K562 (cell line): ENCODE measurements at regions not wholly inside any gene's neighbourhood (a gene's known extent, or its start where the extent isn't known, plus 50 kb on each side); places are given as distances from the start of the nearest gene placed in this dataset.

Experiments used
- ATAC-seq: fragments of 200-7000 bp; cut with Tn5 transposase; 3 replicates; pipeline ENCODE4 v1.9.1; 2020; ENCODE audit warnings: moderate library complexity
- BruUV-seq: library from RNA; stranded (reverse); fragments of 400-500 nt; replicated peaks from 2 replicates; lab custom pipeline; 2021; lab: Mats Ljungman, UMichigan
- CTCF ChIA-PET: fragments of 300-600 bp; formaldehyde crosslinking; extraction: SDS; loops from one replicate; lab custom pipeline; 2021; ENCODE audit warnings: low intra/inter-chr PET ratio; lab: Yijun Ruan, JAX
- POLR2A ChIA-PET: fragments of 300-600, 350-650 bp; sonication (Branson Sonifier 250); formaldehyde crosslinking; extraction: SDS; loops from one replicate; lab custom pipeline; 2021; ENCODE audit warnings: antibody characterized with exemption, inconsistent platforms; lab: Yijun Ruan, JAX
- DNase-seq, 4 experiments: peaks; one replicate each; pipeline versions ENCODE4 v3.0.0 to v3.0.0-alpha.2; 2011 to 2018; ENCODE audit warnings: low spot score in 3 of 4, mixed read lengths in 3 of 4; ENCODE audit errors: extremely low read depth in 1 of 4
- FAIRE-seq: peaks from 2 replicates; lab custom pipeline; 2011; peaks lifted over from hg19 to GRCh38; lab: Jason Lieb, UNC
- H2AFZ ChIP-seq: 2 replicates; pipeline ENCODE4 v1.6.0; 2011; ENCODE audit warnings: low read depth, low read length, control low read depth, inconsistent platforms
- H3K27ac ChIP-seq: fragments of 200-600 bp; 3 replicates; pipeline ENCODE4 v1.8.0; 2011; ENCODE audit warnings: low read depth, mild to moderate bottlenecking, control low read depth, inconsistent platforms, low read length, moderate library complexity, mixed read lengths; ENCODE audit errors: extremely low read depth
- H3K27me3 ChIP-seq, 2 experiments: fragments of 300-600 bp in 1 of 2; 2 replicates in 1 of 2; 3 replicates in 1 of 2; pipeline versions ENCODE4 v1.6.0 to v1.8.0; 2011; ENCODE audit warnings: inconsistent platforms in 2 of 2, low read length in 2 of 2, mild to moderate bottlenecking in 1 of 2, mixed read lengths in 1 of 2, moderate library complexity in 1 of 2; ENCODE audit not compliant: control insufficient read depth in 2 of 2, insufficient read depth in 2 of 2
- H3K36me3 ChIP-seq: fragments of 300-600 bp; 3 replicates; pipeline ENCODE4 v1.8.0; 2011; ENCODE audit warnings: mild to moderate bottlenecking, low read length, inconsistent platforms; ENCODE audit not compliant: control insufficient read depth, insufficient read depth
- H3K4me1 ChIP-seq, 2 experiments: fragments of 200-600 bp in 1 of 2; replicated peaks in 1 of 2; 2 replicates in 1 of 2; 3 replicates in 1 of 2; pipeline versions ENCODE4 v1.5.1 to v1.8.0; 2011; ENCODE audit warnings: inconsistent platforms in 2 of 2, low read length in 2 of 2, mild to moderate bottlenecking in 1 of 2, mixed read lengths in 1 of 2, moderate library complexity in 1 of 2; ENCODE audit not compliant: control insufficient read depth in 2 of 2, insufficient read depth in 2 of 2
- H3K4me2 ChIP-seq: 2 replicates; pipeline ENCODE4 v1.6.1; 2011; ENCODE audit warnings: low read length, control low read depth, inconsistent platforms, mixed read lengths; ENCODE audit not compliant: insufficient read depth
- H3K4me3 ChIP-seq: fragments of 200-600 bp; sonication (generic), shearing (Covaris generic); 2 replicates; pipeline ENCODE4 v1.5.1; 2016; ENCODE audit warnings: control low read depth, inconsistent platforms
- H3K79me2 ChIP-seq: fragments of 200-600 bp; 3 replicates; pipeline ENCODE4 v1.8.0; 2011; ENCODE audit warnings: low read length, inconsistent platforms; ENCODE audit not compliant: control insufficient read depth, insufficient read depth
- H3K9ac ChIP-seq, 2 experiments: 2 replicates each; pipeline versions ENCODE4 v1.6.0 to v1.6.1; 2011; ENCODE audit warnings: low read depth in 2 of 2, low read length in 2 of 2, control low read depth in 1 of 2, inconsistent platforms in 1 of 2, mild to moderate bottlenecking in 1 of 2, mixed read lengths in 1 of 2; ENCODE audit not compliant: insufficient read depth in 1 of 2
- H3K9me1 ChIP-seq: one replicate; pipeline ENCODE4 v1.6.0; 2011; ENCODE audit warnings: inconsistent platforms, mild to moderate bottlenecking, low read length, moderate library complexity; ENCODE audit not compliant: control insufficient read depth, insufficient read depth
- H3K9me3 ChIP-seq: replicated peaks from 2 replicates; pipeline ENCODE4 v1.5.1; 2011; ENCODE audit warnings: low read depth, low read length, inconsistent platforms; ENCODE audit not compliant: control insufficient read depth, insufficient read depth
- H4K20me1 ChIP-seq: replicated peaks from 2 replicates; pipeline ENCODE4 v1.6.1; 2011; ENCODE audit warnings: low read length, inconsistent platforms, mixed read lengths; ENCODE audit not compliant: control insufficient read depth, insufficient read depth
- AFF4 ChIP-seq: sonication (generic); formaldehyde crosslinking; IDR thresholded peaks from 2 replicates; pipeline ENCODE4 v1.8.0; 2023; ENCODE audit warnings: mild to moderate bottlenecking, missing genetic modification reagents
- IFI16 ChIP-seq: fragments of 250-450 bp; sonication (Bioruptor Pico); IDR thresholded peaks from 2 replicates; pipeline ENCODE4 v2.1.2; 2022; ENCODE audit warnings: mild to moderate bottlenecking, inconsistent platforms
- SAFB2 ChIP-seq: fragments of 200-400 bp; formaldehyde crosslinking; IDR thresholded peaks from 2 replicates; pipeline ENCODE4 v1.6.1; 2018; ENCODE audit warnings: borderline replicate concordance, low read length, low read depth, moderate library complexity; ENCODE audit not compliant: severe bottlenecking
- SPI1 ChIP-seq: IDR thresholded peaks from 2 replicates; pipeline ENCODE4 v1.6.1; 2011; ENCODE audit warnings: low read depth, low read length, control low read depth, borderline replicate concordance
- SRSF3 ChIP-seq: fragments of 200-400 bp; formaldehyde crosslinking; IDR thresholded peaks from 2 replicates; pipeline ENCODE4 v1.6.1; 2016; ENCODE audit warnings: mild to moderate bottlenecking, low read length, moderate library complexity; ENCODE audit not compliant: insufficient read depth
- VEZF1 ChIP-seq: fragments of 200-800 bp; sonication (Bioruptor generic); IDR thresholded peaks from 2 replicates; pipeline ENCODE4 v1.6.1; 2017; ENCODE audit warnings: missing genetic modification characterization, missing compliant biosample characterization
- ZBTB5 ChIP-seq: fragments of 450-650 bp; IDR thresholded peaks from 2 replicates; pipeline ENCODE4 v1.6.1; 2017; ENCODE audit warnings: antibody characterized with exemption
- ZC3H11A ChIP-seq: IDR thresholded peaks from 2 replicates; pipeline ENCODE4 v1.6.1; 2012; ENCODE audit warnings: low read depth, low read length, improper control_type of control experiment
- ZNF174 ChIP-seq: fragments of 250-450 bp; sonication (Bioruptor Pico); IDR thresholded peaks from 2 replicates; pipeline ENCODE4 v1.4.0; 2020; ENCODE audit warnings: mild to moderate bottlenecking
- ZNF551 ChIP-seq: fragments of 250-450 bp; sonication (Bioruptor Pico); IDR thresholded peaks from 2 replicates; pipeline ENCODE4 v1.5.0; 2021; ENCODE audit warnings: mild to moderate bottlenecking, moderate library complexity
- WGBS: fragments of 100-300 bp; shearing (Covaris generic); methylation state at CpG from one replicate; pipeline ENCODE4 v1.1.6; 2016; ENCODE audit warnings: low coverage, mixed read lengths; ENCODE audit not compliant: insufficient coverage; ENCODE audit errors: missing lambda C conversion rate; 5-methylcytosine and 5-hydroxymethylcytosine counted together
- in situ Hi-C: fragments of 300-500 bp; cut with MboI; formaldehyde crosslinking; loops from 4 replicates; pipeline ENCODE4 v1.15.0; 2018; ENCODE audit warnings: inconsistent platforms, mixed read lengths
- intact Hi-C: fragments of 100-400 bp; cut with micrococcal nuclease; formaldehyde crosslinking; loops from 2 replicates; pipeline ENCODE4 v1.14.2; 2022

- TF ChIP-seq ZNF551 (CRISPR knock-in tag) (no peak), ZNF174 (CRISPR knock-in tag) (no peak), SRSF3 (no peak), ZBTB5 (no peak)
Observed at GRCh38 chr9:88215196-88216125, 77.2 kb upstream of the SPATA31C2 start (continued).

GRCh38 chr9:88202321-88202720 lies 64.0 kb upstream of the SPATA31C2 start:
- ChIA-PET CTCF (no interaction called here), POLR2A (no interaction called here)
- H3K27me3 ChIP-seq: no peaks in the 10 kb centered on the region
- BruUV-seq: no TSS peak
- no peak for DNase-seq
- no peaks in the 10 kb centered on the region for H3K36me3 ChIP-seq
- H3K4me3 ChIP-seq: no peak overlapping the region
- in situ Hi-C loops (no loop called here), intact Hi-C loops (no loop called here)
- FAIRE-seq: no peak
- WGBS: 7% methylated on average over 8 of the region's 8 CpGs
- no peaks in the 10 kb centered on the region for H3K9me1 ChIP-seq
- TF ChIP-seq SPI1 (no peak), VEZF1 (no peak), AFF4 (no peak), SAFB2 (no peak), ZC3H11A (no peak), IFI16 (CRISPR knock-in tag) (no peak)
- H3K9ac ChIP-seq: no peak overlapping the region
- H3K4me1 ChIP-seq: no peaks in the 10 kb centered on the region
- no peak for ATAC-seq
- no peaks in the 10 kb centered on the region for H4K20me1 ChIP-seq
- no peak overlapping the region for H3K4me2 ChIP-seq
- H2AFZ ChIP-seq: no peak overlapping the region
- no peaks in the 10 kb centered on the region for H3K9me3 ChIP-seq
- H3K79me2 ChIP-seq: no peaks in the 10 kb centered on the region
- no peak overlapping the region for H3K27ac ChIP-seq
